ENCODE measurements at regions not wholly inside any gene's neighbourhood (a gene's known extent, or its start where the extent isn't known, plus 50 kb on each side); places are given as distances from the start of the nearest gene placed in this dataset.

DNA sequence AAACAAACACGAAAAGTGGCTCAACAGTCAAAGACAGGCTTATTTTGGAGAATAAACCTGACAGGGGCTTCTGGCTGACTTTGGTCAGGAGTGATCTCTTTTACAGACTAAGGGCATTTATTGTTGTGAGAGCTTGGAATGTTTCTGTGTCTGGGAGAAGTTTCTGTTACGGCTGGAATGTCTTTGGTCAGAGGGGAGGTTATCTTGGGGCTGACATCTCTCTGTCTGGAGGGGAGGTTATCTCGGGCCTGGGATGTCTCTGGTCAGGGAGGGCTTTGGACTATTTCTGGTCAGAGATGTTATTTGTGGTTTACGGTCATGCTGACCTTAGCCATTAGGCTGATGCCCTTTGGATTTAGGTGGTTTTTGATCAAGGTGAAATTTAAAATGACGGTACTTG is 345.5 kb upstream of the FSIP2 start:
- no peak for TF ChIP-seq CEBPB (IDR thresholded peaks at IDR 0.05; ENCODE audit: low read depth, low read length)
- no peak for TF ChIP-seq SIX5 (IDR thresholded peaks at IDR 0.05; ENCODE audit: low read depth, low read length)
- TF ChIP-seq POLR2A (IDR thresholded peaks at IDR 0.05; ENCODE audit: control extremely low read depth in 1 of 2, low read depth in 2 of 2, low read length in 2 of 2), result no peak
- no peak for TF ChIP-seq SAP30 (IDR thresholded peaks at IDR 0.05; ENCODE audit: insufficient read depth, insufficient replicate concordance, low read length)
- TF ChIP-seq POLR2AphosphoS5 (IDR thresholded peaks at IDR 0.05; ENCODE audit: low read depth, low read length), result no peak
- no peak for TF ChIP-seq RXRA (IDR thresholded peaks at IDR 0.05; ENCODE audit: insufficient read depth, low read depth, low read length)
- no peak for TF ChIP-seq EZH2 (IDR thresholded peaks at IDR 0.05; ENCODE audit: low read depth, low read length, severe bottlenecking)
- TF ChIP-seq, protein P1, sequence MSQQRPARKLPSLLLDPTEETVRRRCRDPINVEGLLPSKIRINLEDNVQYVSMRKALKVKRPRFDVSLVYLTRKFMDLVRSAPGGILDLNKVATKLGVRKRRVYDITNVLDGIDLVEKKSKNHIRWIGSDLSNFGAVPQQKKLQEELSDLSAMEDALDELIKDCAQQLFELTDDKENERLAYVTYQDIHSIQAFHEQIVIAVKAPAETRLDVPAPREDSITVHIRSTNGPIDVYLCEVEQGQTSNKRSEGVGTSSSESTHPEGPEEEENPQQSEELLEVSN (IDR thresholded peaks at IDR 0.05), result no peak
- no peak for TF ChIP-seq SIRT6 (IDR thresholded peaks at IDR 0.05; ENCODE audit: low read length)
- H2AK5ac ChIP-seq (ENCODE audit: low read depth, low read length), result no peak overlapping the region

More for the DNA sequence above, 345.5 kb upstream of the FSIP2 start:
- H3K56ac ChIP-seq (replicated peaks; ENCODE audit: insufficient read length, low read depth, low read length), result no peak overlapping the region
- H3K27me3 ChIP-seq (replicated peaks in 1 of 4; ENCODE audit: control insufficient read depth in 3 of 4, extremely low read depth in 1 of 4, insufficient read depth in 3 of 4, low read length in 3 of 4), result no peaks in the 10 kb centered on the region
- no peak overlapping the region for H4K5ac ChIP-seq (ENCODE audit: insufficient read length, low read depth, low read length)
- H3K79me1 ChIP-seq (ENCODE audit: low read depth, low read length), result no peaks in the 10 kb centered on the region
- no peaks in the 10 kb centered on the region for H4K20me1 ChIP-seq (replicated peaks in 1 of 2; ENCODE audit: control insufficient read depth in 1 of 2, insufficient read depth in 2 of 2, low read length in 2 of 2)
- no peaks in the 10 kb centered on the region for H3K36me3 ChIP-seq (ENCODE audit: control insufficient read depth in 2 of 4, insufficient read depth in 4 of 4, low read length in 3 of 4)
- ChIA-PET POLR2A (ENCODE audit: partially characterized antibody) (interaction anchor here (0.6 kb wide), 1 partner anchor 15 kb away, joined by 3 read pairs; no protein-coding TSS in a partner anchor), CTCF (ENCODE audit: partially characterized antibody) (no interaction called here)
- H4K91ac ChIP-seq (replicated peaks; ENCODE audit: insufficient read length, low read length), result no peak overlapping the region
- H4K8ac ChIP-seq (ENCODE audit: extremely low read depth, insufficient read depth, low read length), result no peak overlapping the region
- H3K4me3 ChIP-seq (ENCODE audit: extremely low read depth in 1 of 4, insufficient read depth in 2 of 4, low read depth in 3 of 4, low read length in 4 of 4), result no peak overlapping the region
- no peak overlapping the region for H3K4me2 ChIP-seq (ENCODE audit: insufficient read depth in 1 of 2, low read depth in 2 of 2, low read length in 2 of 2)
- H3K23ac ChIP-seq (ENCODE audit: insufficient read length), result no peak overlapping the region
- no peak overlapping the region for H2BK120ac ChIP-seq (replicated peaks; ENCODE audit: low read depth, low read length)
- H3K27ac ChIP-seq (ENCODE audit: low read depth, low read length), result no peak overlapping the region
- H3K4me1 ChIP-seq (replicated peaks in 1 of 4; ENCODE audit: control insufficient read depth in 3 of 4, insufficient read depth in 4 of 4, low read length in 3 of 4), result peaks cover 0 to 2% (median 0%) of the 10 kb centered on the region in 4 experiments; a peak in 1 of 7 replicates
- H2BK12ac ChIP-seq (ENCODE audit: low read depth, low read length), result no peak overlapping the region
- no peak overlapping the region for H2BK15ac ChIP-seq (ENCODE audit: low read length)
- WGBS, 2 experiments (ENCODE audit: extremely low coverage in 1 of 2, insufficient coverage in 1 of 2, insufficient read length in 1 of 2, insufficient replicate concordance in 2 of 2, low coverage in 1 of 2, low lambda C conversion rate in 2 of 2, missing lambda C conversion rate in 1 of 2), result 88% methylated on average over 5 of the region's 5 CpGs; no CpG with 5 or more reads in 1 of the 2 experiments
- no peaks in the 10 kb centered on the region for H3K9me3 ChIP-seq (ENCODE audit: insufficient read depth in 2 of 2, low read depth in 1 of 2, low read length in 1 of 2)
- H3K23me2 ChIP-seq (ENCODE audit: low read depth, low read length), result no peaks in the 10 kb centered on the region
- H3K9ac ChIP-seq (replicated peaks in 1 of 4; ENCODE audit: extremely low read depth in 1 of 4, low read depth in 3 of 4, low read length in 3 of 4), result no peak overlapping the region
- DNase-seq (ENCODE audit: low read depth in 1 of 2, low spot score in 2 of 2), result no peak
- H2BK5ac ChIP-seq (ENCODE audit: low read depth, low read length), result no peak overlapping the region
- H3K18ac ChIP-seq (ENCODE audit: extremely low read depth, low read length), result no peak overlapping the region
- no peak overlapping the region for H2BK20ac ChIP-seq (ENCODE audit: low read length)
- H3K14ac ChIP-seq (ENCODE audit: insufficient read length), result no peak overlapping the region
- FAIRE-seq, result no peak
- no peak overlapping the region for H3K4ac ChIP-seq (replicated peaks; ENCODE audit: insufficient read length, low read depth, low read length)
- no peak overlapping the region for H2AFZ ChIP-seq (ENCODE audit: low read length)
- H3K79me2 ChIP-seq (ENCODE audit: control insufficient read depth in 1 of 2, insufficient read depth in 2 of 2, low read length in 2 of 2), result no peaks in the 10 kb centered on the region

Measured in H1 (cell line).